ENCODE measurements at regions not wholly inside any gene's neighbourhood (a gene's known extent, or its start where the extent isn't known, plus 50 kb on each side); places are given as distances from the start of the nearest gene placed in this dataset.

DNA sequence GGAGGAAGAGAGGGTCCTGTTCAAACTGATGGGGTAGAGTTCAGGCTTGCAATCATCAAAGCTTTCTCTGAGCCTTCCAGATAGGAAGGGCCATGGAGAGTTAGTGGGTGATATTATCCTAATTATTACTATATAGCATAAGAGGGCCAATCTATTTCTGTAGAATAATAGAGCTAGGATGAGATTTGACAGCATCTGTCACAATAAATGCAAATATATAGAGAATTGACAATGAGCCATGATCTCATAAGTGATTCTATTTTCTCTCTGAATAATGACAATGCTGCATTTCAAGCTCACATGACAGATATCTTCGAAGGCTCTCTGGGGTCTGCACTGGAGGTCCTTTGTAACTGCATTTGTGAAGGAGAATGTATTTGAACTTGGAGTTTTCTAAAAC is 521.9 kb upstream of the CELF4 start:
- no peaks in the 10 kb centered on the region for H3K9me3 ChIP-seq (ENCODE audit: control insufficient read depth in 4 of 4, low read length in 3 of 4)
- WGBS, result 67% methylated on average over 1 of the region's 1 CpG
- H3K9ac ChIP-seq (ENCODE audit: low read depth in 1 of 2, low read length in 2 of 2), result no peak overlapping the region
- H3K4me3 ChIP-seq (ENCODE audit: low read depth in 1 of 3, low read length in 3 of 3), result no peak overlapping the region
- no peaks in the 10 kb centered on the region for H3K27me3 ChIP-seq (ENCODE audit: control insufficient read depth in 4 of 4, insufficient read depth in 4 of 4, low read length in 3 of 4)
- H3K27ac ChIP-seq (ENCODE audit: low read depth in 1 of 2, low read length in 2 of 2), result no peak overlapping the region
- no peak for TF ChIP-seq HNF4G (IDR thresholded peaks at IDR 0.05)
- TF ChIP-seq RAD21 (IDR thresholded peaks at IDR 0.05), result no peak
- no peak for TF ChIP-seq FOXA2 (IDR thresholded peaks at IDR 0.05)
- TF ChIP-seq, protein P1, sequence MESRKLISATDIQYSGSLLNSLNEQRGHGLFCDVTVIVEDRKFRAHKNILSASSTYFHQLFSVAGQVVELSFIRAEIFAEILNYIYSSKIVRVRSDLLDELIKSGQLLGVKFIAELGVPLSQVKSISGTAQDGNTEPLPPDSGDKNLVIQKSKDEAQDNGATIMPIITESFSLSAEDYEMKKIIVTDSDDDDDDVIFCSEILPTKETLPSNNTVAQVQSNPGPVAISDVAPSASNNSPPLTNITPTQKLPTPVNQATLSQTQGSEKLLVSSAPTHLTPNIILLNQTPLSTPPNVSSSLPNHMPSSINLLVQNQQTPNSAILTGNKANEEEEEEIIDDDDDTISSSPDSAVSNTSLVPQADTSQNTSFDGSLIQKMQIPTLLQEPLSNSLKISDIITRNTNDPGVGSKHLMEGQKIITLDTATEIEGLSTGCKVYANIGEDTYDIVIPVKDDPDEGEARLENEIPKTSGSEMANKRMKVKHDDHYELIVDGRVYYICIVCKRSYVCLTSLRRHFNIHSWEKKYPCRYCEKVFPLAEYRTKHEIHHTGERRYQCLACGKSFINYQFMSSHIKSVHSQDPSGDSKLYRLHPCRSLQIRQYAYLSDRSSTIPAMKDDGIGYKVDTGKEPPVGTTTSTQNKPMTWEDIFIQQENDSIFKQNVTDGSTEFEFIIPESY (IDR thresholded peaks at IDR 0.05), result no peak
- TF ChIP-seq HNF4A (conservative IDR thresholded peaks at IDR 0.05), result no peak
- TF ChIP-seq YY1 (IDR thresholded peaks at IDR 0.05), result no peak
- TF ChIP-seq RXRA (IDR thresholded peaks at IDR 0.05), result no peak
- no peak for TF ChIP-seq NR2F2 (IDR thresholded peaks at IDR 0.05)
- TF ChIP-seq JUND (IDR thresholded peaks at IDR 0.05), result no peak
- TF ChIP-seq GABPA (IDR thresholded peaks at IDR 0.05 in 1 of 2, conservative IDR thresholded peaks at IDR 0.05 in 1 of 2), result no peak
- H3K36me3 ChIP-seq (ENCODE audit: control insufficient read depth in 4 of 4, insufficient read depth in 3 of 4, low read depth in 1 of 4, low read length in 3 of 4), result no peaks in the 10 kb centered on the region
- H3K4me1 ChIP-seq (ENCODE audit: control insufficient read depth in 4 of 4, insufficient read depth in 4 of 4, low read length in 3 of 4), result no peaks in the 10 kb centered on the region
- DNase-seq (ENCODE audit: low spot score), result no peak

DNA sequence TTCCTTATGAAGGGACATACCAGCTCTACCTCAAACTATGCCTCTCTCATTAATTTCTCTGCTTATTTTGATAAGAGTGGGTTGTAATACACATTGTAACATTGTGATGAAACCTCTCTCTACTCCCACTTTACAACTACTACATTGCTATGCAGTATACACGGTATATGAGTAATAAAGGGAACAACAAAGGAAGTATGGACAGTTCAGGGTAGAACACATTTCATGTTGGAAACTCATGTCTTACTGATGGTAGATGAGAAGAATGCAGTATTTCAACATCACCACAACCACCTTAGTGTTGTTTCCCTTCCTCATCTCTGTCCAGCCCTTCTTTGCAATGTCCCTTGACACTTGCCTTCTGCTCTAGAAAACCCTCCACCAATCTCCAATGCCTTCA is 515.9 kb upstream of the CELF4 start:
- Histone ChIP-seq H3K27ac (ENCODE audit: low read depth in 1 of 2, low read length in 2 of 2) (no peak overlapping the region), H3K4me1 (ENCODE audit: control insufficient read depth in 4 of 4, insufficient read depth in 4 of 4, low read length in 3 of 4) (no peaks in the 10 kb centered on the region), H3K27me3 (ENCODE audit: control insufficient read depth in 4 of 4, insufficient read depth in 4 of 4, low read length in 3 of 4) (peaks cover 0 to 2% (median 0%) of the 10 kb centered on the region in 4 donors), H3K9ac (ENCODE audit: low read depth in 1 of 2, low read length in 2 of 2) (no peak overlapping the region), H3K9me3 (ENCODE audit: control insufficient read depth in 4 of 4, low read length in 3 of 4) (peaks cover 0 to 4% (median 0%) of the 10 kb centered on the region in 4 donors), H3K4me3 (ENCODE audit: low read depth in 1 of 3, low read length in 3 of 3) (no peak overlapping the region), H3K36me3 (ENCODE audit: control insufficient read depth in 4 of 4, insufficient read depth in 3 of 4, low read depth in 1 of 4, low read length in 3 of 4) (no peaks in the 10 kb centered on the region)
- no peak for TF ChIP-seq FOXA2 (IDR thresholded peaks at IDR 0.05)
- TF ChIP-seq, protein P1 (IDR thresholded peaks at IDR 0.05), result no peak
- TF ChIP-seq, protein P2, sequence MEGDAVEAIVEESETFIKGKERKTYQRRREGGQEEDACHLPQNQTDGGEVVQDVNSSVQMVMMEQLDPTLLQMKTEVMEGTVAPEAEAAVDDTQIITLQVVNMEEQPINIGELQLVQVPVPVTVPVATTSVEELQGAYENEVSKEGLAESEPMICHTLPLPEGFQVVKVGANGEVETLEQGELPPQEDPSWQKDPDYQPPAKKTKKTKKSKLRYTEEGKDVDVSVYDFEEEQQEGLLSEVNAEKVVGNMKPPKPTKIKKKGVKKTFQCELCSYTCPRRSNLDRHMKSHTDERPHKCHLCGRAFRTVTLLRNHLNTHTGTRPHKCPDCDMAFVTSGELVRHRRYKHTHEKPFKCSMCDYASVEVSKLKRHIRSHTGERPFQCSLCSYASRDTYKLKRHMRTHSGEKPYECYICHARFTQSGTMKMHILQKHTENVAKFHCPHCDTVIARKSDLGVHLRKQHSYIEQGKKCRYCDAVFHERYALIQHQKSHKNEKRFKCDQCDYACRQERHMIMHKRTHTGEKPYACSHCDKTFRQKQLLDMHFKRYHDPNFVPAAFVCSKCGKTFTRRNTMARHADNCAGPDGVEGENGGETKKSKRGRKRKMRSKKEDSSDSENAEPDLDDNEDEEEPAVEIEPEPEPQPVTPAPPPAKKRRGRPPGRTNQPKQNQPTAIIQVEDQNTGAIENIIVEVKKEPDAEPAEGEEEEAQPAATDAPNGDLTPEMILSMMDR (IDR thresholded peaks at IDR 0.05; ENCODE audit: low read depth, low read length, missing input control), result no peak
- TF ChIP-seq, protein P3, sequence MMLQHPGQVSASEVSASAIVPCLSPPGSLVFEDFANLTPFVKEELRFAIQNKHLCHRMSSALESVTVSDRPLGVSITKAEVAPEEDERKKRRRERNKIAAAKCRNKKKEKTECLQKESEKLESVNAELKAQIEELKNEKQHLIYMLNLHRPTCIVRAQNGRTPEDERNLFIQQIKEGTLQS (IDR thresholded peaks at IDR 0.05), result no peak
- no peak for DNase-seq (ENCODE audit: low spot score)
- WGBS, result 75% methylated on average over 1 of the region's 1 CpG

DNA sequence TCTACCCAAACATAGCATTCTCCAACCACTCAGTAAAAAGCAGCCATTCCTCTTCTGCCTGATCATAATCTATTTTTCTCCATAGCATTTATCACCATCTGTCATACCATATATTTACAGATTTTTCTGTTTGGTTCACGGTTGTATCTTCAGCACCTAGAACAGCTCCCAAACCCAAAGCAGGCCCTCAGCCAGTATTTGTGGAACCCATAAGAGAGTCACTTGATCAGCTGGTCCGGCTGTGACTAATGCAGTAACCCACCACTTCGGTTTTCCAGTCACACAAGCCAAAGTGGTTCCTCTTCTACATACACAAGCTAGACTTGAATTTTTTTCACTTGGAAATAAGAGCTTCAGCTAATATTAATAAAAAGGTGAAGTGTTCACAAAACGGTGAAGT is 511.6 kb upstream of the CELF4 start:
- Histone ChIP-seq H3K36me3 (ENCODE audit: control insufficient read depth in 4 of 4, insufficient read depth in 3 of 4, low read depth in 1 of 4, low read length in 3 of 4) (no peaks in the 10 kb centered on the region), H3K4me3 (ENCODE audit: low read depth in 1 of 3, low read length in 3 of 3) (no peak overlapping the region), H3K27me3 (ENCODE audit: control insufficient read depth in 4 of 4, insufficient read depth in 4 of 4, low read length in 3 of 4) (peaks cover 0 to 2% (median 0%) of the 10 kb centered on the region in 4 donors), H3K9ac (ENCODE audit: low read depth in 1 of 2, low read length in 2 of 2) (no peak overlapping the region), H3K4me1 (ENCODE audit: control insufficient read depth in 4 of 4, insufficient read depth in 4 of 4, low read length in 3 of 4) (no peaks in the 10 kb centered on the region), H3K9me3 (ENCODE audit: control insufficient read depth in 4 of 4, low read length in 3 of 4) (peaks cover 0 to 4% (median 0%) of the 10 kb centered on the region in 4 donors), H3K27ac (ENCODE audit: low read depth in 1 of 2, low read length in 2 of 2) (no peak overlapping the region)
- no peak for DNase-seq (ENCODE audit: low spot score)
- WGBS, result 41% methylated on average over 4 of the region's 4 CpGs
- TF ChIP-seq TAF1 (conservative IDR thresholded peaks at IDR 0.05), result no peak
- TF ChIP-seq SP1 (IDR thresholded peaks at IDR 0.05), result no peak
- no peak for TF ChIP-seq RAD21 (IDR thresholded peaks at IDR 0.05)
- no peak for TF ChIP-seq GABPA (IDR thresholded peaks at IDR 0.05 in 1 of 2, conservative IDR thresholded peaks at IDR 0.05 in 1 of 2)
- TF ChIP-seq, protein P4, sequence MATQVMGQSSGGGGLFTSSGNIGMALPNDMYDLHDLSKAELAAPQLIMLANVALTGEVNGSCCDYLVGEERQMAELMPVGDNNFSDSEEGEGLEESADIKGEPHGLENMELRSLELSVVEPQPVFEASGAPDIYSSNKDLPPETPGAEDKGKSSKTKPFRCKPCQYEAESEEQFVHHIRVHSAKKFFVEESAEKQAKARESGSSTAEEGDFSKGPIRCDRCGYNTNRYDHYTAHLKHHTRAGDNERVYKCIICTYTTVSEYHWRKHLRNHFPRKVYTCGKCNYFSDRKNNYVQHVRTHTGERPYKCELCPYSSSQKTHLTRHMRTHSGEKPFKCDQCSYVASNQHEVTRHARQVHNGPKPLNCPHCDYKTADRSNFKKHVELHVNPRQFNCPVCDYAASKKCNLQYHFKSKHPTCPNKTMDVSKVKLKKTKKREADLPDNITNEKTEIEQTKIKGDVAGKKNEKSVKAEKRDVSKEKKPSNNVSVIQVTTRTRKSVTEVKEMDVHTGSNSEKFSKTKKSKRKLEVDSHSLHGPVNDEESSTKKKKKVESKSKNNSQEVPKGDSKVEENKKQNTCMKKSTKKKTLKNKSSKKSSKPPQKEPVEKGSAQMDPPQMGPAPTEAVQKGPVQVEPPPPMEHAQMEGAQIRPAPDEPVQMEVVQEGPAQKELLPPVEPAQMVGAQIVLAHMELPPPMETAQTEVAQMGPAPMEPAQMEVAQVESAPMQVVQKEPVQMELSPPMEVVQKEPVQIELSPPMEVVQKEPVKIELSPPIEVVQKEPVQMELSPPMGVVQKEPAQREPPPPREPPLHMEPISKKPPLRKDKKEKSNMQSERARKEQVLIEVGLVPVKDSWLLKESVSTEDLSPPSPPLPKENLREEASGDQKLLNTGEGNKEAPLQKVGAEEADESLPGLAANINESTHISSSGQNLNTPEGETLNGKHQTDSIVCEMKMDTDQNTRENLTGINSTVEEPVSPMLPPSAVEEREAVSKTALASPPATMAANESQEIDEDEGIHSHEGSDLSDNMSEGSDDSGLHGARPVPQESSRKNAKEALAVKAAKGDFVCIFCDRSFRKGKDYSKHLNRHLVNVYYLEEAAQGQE (IDR thresholded peaks at IDR 0.05), result no peak
- no peak for TF ChIP-seq HNF4G (IDR thresholded peaks at IDR 0.05)
- TF ChIP-seq, protein P1 (IDR thresholded peaks at IDR 0.05), result no peak
- TF ChIP-seq HNF4A (conservative IDR thresholded peaks at IDR 0.05), result no peak
- TF ChIP-seq, protein P3 (IDR thresholded peaks at IDR 0.05), result no peak

All from liver (tissue), 8 donors.